ENCODE measurements at regions not wholly inside any gene's neighbourhood (a gene's known extent, or its start where the extent isn't known, plus 50 kb on each side); places are given as distances from the start of the nearest gene placed in this dataset.
"Not testable (repeated sequence)": the region's sequence is repeated elsewhere in the genome, so short reads cannot be mapped to it uniquely, and the experiment has no call there.

DNA sequence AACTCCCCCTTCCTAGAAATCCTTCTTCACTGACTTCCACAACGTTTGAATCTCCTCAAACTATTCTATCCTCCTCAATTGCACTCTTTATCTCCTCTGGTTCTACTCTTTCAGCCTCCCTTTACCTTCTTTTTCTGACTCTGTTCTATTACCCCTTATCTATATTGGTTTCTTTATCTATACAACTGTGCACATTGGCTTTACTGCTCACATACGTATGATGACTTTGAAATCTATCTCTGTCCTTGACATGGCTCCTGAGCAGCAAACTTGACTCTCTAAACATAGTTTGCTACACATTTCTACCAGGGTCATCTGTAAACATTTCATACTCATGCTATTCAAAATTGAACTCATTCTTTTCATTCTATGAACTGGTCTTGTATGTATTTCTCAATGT, 601.0 kb upstream of the LINC00305 start:
- H3K36me3 ChIP-seq (ENCODE audit: control insufficient read depth in 2 of 3, insufficient read depth in 3 of 3, low read length in 3 of 3): no peaks in the 10 kb centered on the region
- FAIRE-seq (no peak), DNase-seq (no peak)
- no peak overlapping the region for H3K9ac ChIP-seq (ENCODE audit: low read length in 3 of 3)
- H3K9me3 ChIP-seq (ENCODE audit: control insufficient read depth in 2 of 3, insufficient read depth in 1 of 3, low read length in 3 of 3): no peaks in the 10 kb centered on the region
- TF ChIP-seq, protein P1, sequence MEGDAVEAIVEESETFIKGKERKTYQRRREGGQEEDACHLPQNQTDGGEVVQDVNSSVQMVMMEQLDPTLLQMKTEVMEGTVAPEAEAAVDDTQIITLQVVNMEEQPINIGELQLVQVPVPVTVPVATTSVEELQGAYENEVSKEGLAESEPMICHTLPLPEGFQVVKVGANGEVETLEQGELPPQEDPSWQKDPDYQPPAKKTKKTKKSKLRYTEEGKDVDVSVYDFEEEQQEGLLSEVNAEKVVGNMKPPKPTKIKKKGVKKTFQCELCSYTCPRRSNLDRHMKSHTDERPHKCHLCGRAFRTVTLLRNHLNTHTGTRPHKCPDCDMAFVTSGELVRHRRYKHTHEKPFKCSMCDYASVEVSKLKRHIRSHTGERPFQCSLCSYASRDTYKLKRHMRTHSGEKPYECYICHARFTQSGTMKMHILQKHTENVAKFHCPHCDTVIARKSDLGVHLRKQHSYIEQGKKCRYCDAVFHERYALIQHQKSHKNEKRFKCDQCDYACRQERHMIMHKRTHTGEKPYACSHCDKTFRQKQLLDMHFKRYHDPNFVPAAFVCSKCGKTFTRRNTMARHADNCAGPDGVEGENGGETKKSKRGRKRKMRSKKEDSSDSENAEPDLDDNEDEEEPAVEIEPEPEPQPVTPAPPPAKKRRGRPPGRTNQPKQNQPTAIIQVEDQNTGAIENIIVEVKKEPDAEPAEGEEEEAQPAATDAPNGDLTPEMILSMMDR (IDR thresholded peaks at IDR 0.05; ENCODE audit: borderline replicate concordance, extremely low read depth, insufficient read depth): no peak
- no peaks in the 10 kb centered on the region for H3K27me3 ChIP-seq (ENCODE audit: control insufficient read depth, insufficient read depth, low read length)
- no peak overlapping the region for H3K4me3 ChIP-seq (ENCODE audit: low read length in 3 of 3)
- H3K27ac ChIP-seq (ENCODE audit: low read depth in 2 of 2, low read length in 2 of 2): no peak overlapping the region
- H3K4me1 ChIP-seq (ENCODE audit: control insufficient read depth in 2 of 3, insufficient read depth in 2 of 3, low read depth in 1 of 3, low read length in 3 of 3): no peaks in the 10 kb centered on the region
- intact Hi-C loops (cut with DNase I): no loop called here

DNA sequence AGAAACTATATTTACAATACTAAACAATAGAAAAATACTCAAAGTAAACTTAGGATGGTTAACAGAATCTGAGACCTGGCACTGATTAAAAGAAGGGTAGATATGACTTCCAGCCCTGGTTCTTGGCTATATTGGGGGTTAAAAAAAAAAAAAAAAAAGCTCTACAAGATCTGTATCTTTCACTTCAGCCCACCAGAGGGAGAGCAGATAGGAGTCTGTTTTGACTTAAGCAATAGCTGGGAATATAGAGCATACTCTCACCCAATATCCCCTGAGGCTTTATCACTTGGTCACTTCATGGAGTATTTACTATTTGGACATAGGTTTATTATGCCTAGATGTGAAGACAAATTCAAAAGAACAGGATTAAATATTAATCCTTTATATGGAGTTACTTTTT, 598.9 kb upstream of the LINC00305 start:
- no peak overlapping the region for H3K4me3 ChIP-seq (ENCODE audit: low read length in 3 of 3)
- no peak overlapping the region for H3K27ac ChIP-seq (ENCODE audit: low read depth in 2 of 2, low read length in 2 of 2)
- H3K9ac ChIP-seq (ENCODE audit: low read length in 3 of 3): no peak overlapping the region
- DNase-seq (no peak), FAIRE-seq (no peak)
- H3K27me3 ChIP-seq (ENCODE audit: control insufficient read depth, insufficient read depth, low read length): no peaks in the 10 kb centered on the region
- no peaks in the 10 kb centered on the region for H3K4me1 ChIP-seq (ENCODE audit: control insufficient read depth in 2 of 3, insufficient read depth in 2 of 3, low read depth in 1 of 3, low read length in 3 of 3)
- H3K9me3 ChIP-seq (ENCODE audit: control insufficient read depth in 2 of 3, insufficient read depth in 1 of 3, low read length in 3 of 3): no peaks in the 10 kb centered on the region
- TF ChIP-seq, protein P1 (IDR thresholded peaks at IDR 0.05; ENCODE audit: borderline replicate concordance, extremely low read depth, insufficient read depth): no peak
- H3K36me3 ChIP-seq (ENCODE audit: control insufficient read depth in 2 of 3, insufficient read depth in 3 of 3, low read length in 3 of 3): no peaks in the 10 kb centered on the region
- intact Hi-C loops (cut with DNase I): no loop called here

DNA sequence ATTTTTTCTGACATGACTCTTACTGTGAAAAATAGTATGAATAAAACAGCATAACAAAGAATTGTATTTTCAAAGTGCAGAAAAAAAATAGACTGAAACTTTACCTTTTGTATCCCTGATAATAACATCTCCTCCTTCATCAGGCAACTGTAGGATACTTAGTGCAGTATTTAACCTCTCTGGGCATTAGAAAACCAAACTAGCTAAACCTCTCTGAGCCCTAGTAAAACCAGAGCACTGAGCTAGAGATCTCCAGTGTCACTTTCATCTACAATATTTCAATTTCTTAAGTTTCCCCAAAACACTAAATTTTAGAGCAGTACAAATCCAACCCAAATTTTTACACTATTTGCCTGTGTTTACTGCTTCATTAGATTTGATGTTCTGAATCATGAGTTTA, 594.0 kb upstream of the LINC00305 start:
- Histone ChIP-seq H3K4me3 (ENCODE audit: low read length in 3 of 3) (no peak overlapping the region), H3K36me3 (ENCODE audit: control insufficient read depth in 2 of 3, insufficient read depth in 3 of 3, low read length in 3 of 3) (no peaks in the 10 kb centered on the region), H3K27ac (ENCODE audit: low read depth in 2 of 2, low read length in 2 of 2) (no peak overlapping the region), H3K9me3 (ENCODE audit: control insufficient read depth in 2 of 3, insufficient read depth in 1 of 3, low read length in 3 of 3) (no peaks in the 10 kb centered on the region), H3K27me3 (ENCODE audit: control insufficient read depth, insufficient read depth, low read length) (no peaks in the 10 kb centered on the region), H3K4me1 (ENCODE audit: control insufficient read depth in 2 of 3, insufficient read depth in 2 of 3, low read depth in 1 of 3, low read length in 3 of 3) (no peaks in the 10 kb centered on the region), H3K9ac (ENCODE audit: low read length in 3 of 3) (no peak overlapping the region)
- FAIRE-seq: no peak
- intact Hi-C loops (cut with DNase I): no loop called here
- TF ChIP-seq, protein P1 (IDR thresholded peaks at IDR 0.05; ENCODE audit: borderline replicate concordance, extremely low read depth, insufficient read depth): no peak
- no peak for DNase-seq

- Histone ChIP-seq H3K9ac (ENCODE audit: low read length in 3 of 3) (no peak overlapping the region), H3K36me3 (ENCODE audit: control insufficient read depth in 2 of 3, insufficient read depth in 3 of 3, low read length in 3 of 3) (no peaks in the 10 kb centered on the region), H3K4me3 (ENCODE audit: low read length in 3 of 3) (no peak overlapping the region), H3K4me1 (ENCODE audit: control insufficient read depth in 2 of 3, insufficient read depth in 2 of 3, low read depth in 1 of 3, low read length in 3 of 3) (no peaks in the 10 kb centered on the region), H3K27ac (ENCODE audit: low read depth in 2 of 2, low read length in 2 of 2) (no peak overlapping the region), H3K27me3 (ENCODE audit: control insufficient read depth, insufficient read depth, low read length) (no peaks in the 10 kb centered on the region), H3K9me3 (ENCODE audit: control insufficient read depth in 2 of 3, insufficient read depth in 1 of 3, low read length in 3 of 3) (no peaks in the 10 kb centered on the region)
- intact Hi-C loops (cut with DNase I): no loop called here
- no peak for FAIRE-seq
- TF ChIP-seq, protein P1 (IDR thresholded peaks at IDR 0.05; ENCODE audit: borderline replicate concordance, extremely low read depth, insufficient read depth): no peak
- no peak for DNase-seq
These were observed 585.2 kb upstream of the LINC00305 start for GRCh38 chr18:64734063-64734462.

DNA sequence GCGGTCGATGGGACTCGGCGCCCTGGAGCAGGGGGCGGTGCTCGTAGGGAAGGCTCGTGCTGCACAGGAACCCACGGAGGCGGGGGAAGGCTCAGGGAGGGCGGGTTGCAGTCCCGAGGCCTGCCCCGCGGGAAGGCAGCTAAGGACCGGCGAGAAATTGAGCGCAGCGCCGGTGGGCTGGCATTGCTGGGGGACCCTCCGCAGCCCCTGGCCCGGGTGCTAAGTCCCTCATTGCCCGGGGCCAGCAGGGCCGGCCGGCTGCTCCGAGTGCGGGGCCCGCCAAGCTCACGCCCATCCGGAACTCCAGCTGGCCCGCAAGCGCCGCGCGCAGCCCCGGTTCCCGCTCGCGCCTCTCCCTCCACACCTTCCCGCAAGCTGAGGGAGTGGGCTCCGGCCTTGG, 576.8 kb upstream of the LINC00305 start:
- H3K36me3 ChIP-seq (ENCODE audit: control insufficient read depth in 2 of 3, insufficient read depth in 3 of 3, low read length in 3 of 3); H3K27ac ChIP-seq (ENCODE audit: low read depth in 2 of 2, low read length in 2 of 2); H3K4me1 ChIP-seq (ENCODE audit: control insufficient read depth in 2 of 3, insufficient read depth in 2 of 3, low read depth in 1 of 3, low read length in 3 of 3); H3K4me3 ChIP-seq (ENCODE audit: low read length in 3 of 3); H3K27me3 ChIP-seq (ENCODE audit: control insufficient read depth, insufficient read depth, low read length); H3K9ac ChIP-seq (ENCODE audit: low read length in 3 of 3); FAIRE-seq; intact Hi-C loops (cut with DNase I); H3K9me3 ChIP-seq (ENCODE audit: control insufficient read depth in 2 of 3, insufficient read depth in 1 of 3, low read length in 3 of 3): not testable (repeated sequence)
- peak in 1 of 5 donors; percentile 43 for DNase-seq

Data from kidney (tissue), 13 donors.